Loucy (cell line): ENCODE measurements at regions not wholly inside any gene's neighbourhood (a gene's known extent, or its start where the extent isn't known, plus 50 kb on each side); places are given as distances from the start of the nearest gene placed in this dataset.

Source experiments
- H2AFZ ChIP-seq: fragments of 200-600 bp; sonication (generic); 2 replicates; pipeline ENCODE4 v1.6.0; 2016; ENCODE audit warnings: antibody characterized with exemption, mild to moderate bottlenecking, low read length, moderate library complexity
- H3F3A ChIP-seq: fragments of 200-600 bp; 2 replicates; pipeline ENCODE4 v1.6.0; 2016; ENCODE audit warnings: antibody characterized with exemption, low read depth, mild to moderate bottlenecking
- H3K27me3 ChIP-seq: fragments of 200-600 bp; sonication (generic); 2 replicates; pipeline ENCODE4 v1.6.1; 2014; ENCODE audit warnings: low read length, mild to moderate bottlenecking; ENCODE audit not compliant: insufficient read depth, poor library complexity, severe bottlenecking
- H3K36me3 ChIP-seq: fragments of 200-600 bp; sonication (generic); 2 replicates; pipeline ENCODE4 v1.6.1; 2016; ENCODE audit warnings: low read length; ENCODE audit not compliant: insufficient read depth
- H3K4me1 ChIP-seq: fragments of 200-600 bp; sonication (generic); 2 replicates; pipeline ENCODE4 v1.5.1; 2014; ENCODE audit warnings: low read length, mild to moderate bottlenecking; ENCODE audit not compliant: insufficient read depth, poor library complexity, severe bottlenecking
- H3K4me2 ChIP-seq: fragments of 200-600 bp; sonication (generic); 2 replicates; pipeline ENCODE4 v1.6.0; 2014; ENCODE audit warnings: antibody characterized with exemption, low read length, low read depth, mild to moderate bottlenecking; ENCODE audit not compliant: poor library complexity, severe bottlenecking
- H3K4me3 ChIP-seq: fragments of 200-600 bp; sonication (generic); 2 replicates; pipeline ENCODE4 v1.5.1; 2014; ENCODE audit warnings: low read length, mild to moderate bottlenecking, mixed read lengths; ENCODE audit not compliant: poor library complexity, severe bottlenecking
- H3K79me2 ChIP-seq: fragments of 200-600 bp; sonication (generic); 2 replicates; pipeline ENCODE4 v1.6.1; 2014; ENCODE audit warnings: low read length; ENCODE audit not compliant: insufficient read depth
- H3K9ac ChIP-seq: fragments of 200-600 bp; sonication (generic); 2 replicates; pipeline ENCODE4 v1.6.0; 2014; ENCODE audit warnings: mild to moderate bottlenecking, low read depth, low read length, moderate library complexity; ENCODE audit not compliant: poor library complexity, severe bottlenecking
- H3K9me2 ChIP-seq: fragments of 200-600 bp; sonication (generic); replicated peaks from 2 replicates; pipeline ENCODE4 v1.6.1; 2016; ENCODE audit warnings: low read depth, low read length, mixed read lengths
- H3K9me3 ChIP-seq: fragments of 200-600 bp; sonication (generic); 2 replicates; pipeline ENCODE4 v1.6.1; 2014; ENCODE audit warnings: mild to moderate bottlenecking, antibody characterized with exemption, low read length, low read depth; ENCODE audit not compliant: insufficient read depth
- H4K20me1 ChIP-seq: fragments of 200-600 bp; sonication (generic); 2 replicates; pipeline ENCODE4 v1.6.0; 2014; ENCODE audit warnings: antibody characterized with exemption, low read length, mild to moderate bottlenecking; ENCODE audit not compliant: insufficient read depth, poor library complexity, severe bottlenecking
- EZH2phosphoT487 ChIP-seq: fragments of 200-600 bp; IDR thresholded peaks from 2 replicates; pipeline ENCODE4 v1.6.1; 2018; ENCODE audit warnings: antibody characterized with exemption, mild to moderate bottlenecking, moderate library complexity, borderline replicate concordance
- TF ChIP-seq, protein P1 (sequence below): fragments of 200-600 bp; sonication (generic); conservative IDR thresholded peaks from 2 replicates; pipeline ENCODE4 v1.5.1; 2014; ENCODE audit warnings: mild to moderate bottlenecking, antibody characterized with exemption, low read length

DNA sequence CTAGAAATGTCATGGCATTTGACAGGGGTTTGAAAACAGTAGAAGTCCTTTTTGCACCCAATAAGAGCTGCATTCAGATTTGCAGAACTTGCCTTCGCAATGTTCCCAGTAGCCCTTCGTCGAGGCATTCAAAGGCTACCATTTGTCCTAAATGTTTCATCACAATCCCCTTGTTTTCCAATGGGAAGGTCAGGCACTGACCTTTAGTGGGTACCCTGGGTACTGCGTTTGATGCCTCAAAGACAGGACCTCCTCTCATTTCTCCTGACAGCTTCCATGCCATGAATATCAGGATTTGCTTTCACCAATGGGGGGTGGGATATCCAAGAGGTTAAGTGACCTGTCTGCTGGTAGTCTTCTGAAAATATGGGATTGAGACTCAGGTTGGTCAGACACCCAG lies 1063.1 kb downstream of the BCL11B start:
- TF ChIP-seq EZH2phosphoT487: no peak
- TF ChIP-seq, protein P1, sequence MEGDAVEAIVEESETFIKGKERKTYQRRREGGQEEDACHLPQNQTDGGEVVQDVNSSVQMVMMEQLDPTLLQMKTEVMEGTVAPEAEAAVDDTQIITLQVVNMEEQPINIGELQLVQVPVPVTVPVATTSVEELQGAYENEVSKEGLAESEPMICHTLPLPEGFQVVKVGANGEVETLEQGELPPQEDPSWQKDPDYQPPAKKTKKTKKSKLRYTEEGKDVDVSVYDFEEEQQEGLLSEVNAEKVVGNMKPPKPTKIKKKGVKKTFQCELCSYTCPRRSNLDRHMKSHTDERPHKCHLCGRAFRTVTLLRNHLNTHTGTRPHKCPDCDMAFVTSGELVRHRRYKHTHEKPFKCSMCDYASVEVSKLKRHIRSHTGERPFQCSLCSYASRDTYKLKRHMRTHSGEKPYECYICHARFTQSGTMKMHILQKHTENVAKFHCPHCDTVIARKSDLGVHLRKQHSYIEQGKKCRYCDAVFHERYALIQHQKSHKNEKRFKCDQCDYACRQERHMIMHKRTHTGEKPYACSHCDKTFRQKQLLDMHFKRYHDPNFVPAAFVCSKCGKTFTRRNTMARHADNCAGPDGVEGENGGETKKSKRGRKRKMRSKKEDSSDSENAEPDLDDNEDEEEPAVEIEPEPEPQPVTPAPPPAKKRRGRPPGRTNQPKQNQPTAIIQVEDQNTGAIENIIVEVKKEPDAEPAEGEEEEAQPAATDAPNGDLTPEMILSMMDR: peak; percentile 10; the same call in 1 of the 2 replicates
- Histone ChIP-seq H3K9me3 (no peaks in the 10 kb centered on the region), H2AFZ (no peak overlapping the region), H3K79me2 (no peaks in the 10 kb centered on the region), H3K4me3 (no peak overlapping the region), H3F3A (no peaks in the 10 kb centered on the region), H3K9me2 (no peaks in the 10 kb centered on the region), H3K4me1 (peaks cover 71% of the 10 kb centered on the region), H4K20me1 (no peaks in the 10 kb centered on the region), H3K27me3 (no peaks in the 10 kb centered on the region), H3K9ac (peak overlapping the region; percentile 65), H3K4me2 (peak overlapping the region; percentile 78), H3K36me3 (no peaks in the 10 kb centered on the region)

DNA sequence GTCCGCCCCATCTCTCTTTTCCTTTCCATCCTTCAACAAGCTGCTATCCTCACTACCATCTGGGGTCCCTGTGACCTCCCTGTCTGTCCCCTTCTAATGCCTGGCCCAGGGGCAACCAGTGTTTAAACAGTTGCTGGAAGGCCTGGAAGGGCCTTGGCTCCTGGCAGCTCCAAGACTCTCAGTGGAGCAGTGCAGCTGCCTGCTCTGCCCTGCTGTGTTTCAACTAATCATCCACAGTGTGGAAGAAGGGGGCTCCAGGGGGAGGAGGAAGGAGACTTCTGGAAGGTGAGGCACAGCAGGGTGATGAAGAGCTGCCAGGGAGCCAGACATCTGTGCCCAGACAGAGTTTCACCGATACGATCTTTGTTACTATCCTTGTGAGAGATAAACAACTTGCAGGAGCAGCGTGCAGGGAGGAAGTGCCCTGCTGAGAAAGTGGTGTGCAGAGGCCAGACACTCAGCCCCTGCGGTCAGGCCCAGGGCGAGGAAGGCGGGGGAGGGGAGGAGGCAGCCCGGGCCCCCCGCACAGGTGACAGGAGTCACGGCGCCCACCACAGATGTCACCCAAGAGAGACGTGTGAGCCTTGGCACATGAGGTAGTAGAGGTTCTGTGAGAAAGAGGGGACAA lies 1061.8 kb downstream of the BCL11B start:
- Histone ChIP-seq H3K4me2 (peak overlapping the region; percentile 78), H3K9ac (peak overlapping the region; percentile 65)

DNA sequence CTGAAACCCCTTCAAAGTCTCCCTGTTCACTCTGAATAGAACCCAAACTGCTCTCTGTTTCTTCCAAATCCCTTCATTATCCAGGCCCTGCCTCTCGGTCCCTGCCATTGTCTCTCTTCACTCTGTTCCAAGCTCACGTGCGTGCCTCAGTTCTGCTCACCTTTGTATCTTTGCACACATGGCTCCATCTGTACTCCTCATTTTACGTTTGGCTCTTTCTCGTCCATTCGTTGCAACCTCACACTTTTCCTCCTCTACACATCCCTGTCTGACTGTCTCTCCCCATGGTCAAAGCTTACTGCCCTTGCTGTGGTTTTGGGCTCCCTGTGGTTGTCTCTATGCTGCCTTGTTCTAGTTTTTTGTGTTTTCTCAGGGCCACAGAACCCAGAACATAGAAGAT lies 1054.5 kb downstream of the BCL11B start:
- H3K36me3 ChIP-seq: no peaks in the 10 kb centered on the region
- no peaks in the 10 kb centered on the region for H3K9me3 ChIP-seq
- TF ChIP-seq, protein P1: no peak
- TF ChIP-seq EZH2phosphoT487: no peak
- H3F3A ChIP-seq: no peaks in the 10 kb centered on the region
- peaks cover 16% of the 10 kb centered on the region for H3K4me1 ChIP-seq
- H3K9me2 ChIP-seq: no peaks in the 10 kb centered on the region
- H3K79me2 ChIP-seq: no peaks in the 10 kb centered on the region
- no peaks in the 10 kb centered on the region for H4K20me1 ChIP-seq
- no peak overlapping the region for H2AFZ ChIP-seq
- no peak overlapping the region for H3K9ac ChIP-seq
- H3K4me2 ChIP-seq: no peak overlapping the region
- no peaks in the 10 kb centered on the region for H3K27me3 ChIP-seq
- no peak overlapping the region for H3K4me3 ChIP-seq

More for the DNA sequence above, 1061.8 kb downstream of the BCL11B start:
- TF ChIP-seq, protein P1: no peak
- no peak for TF ChIP-seq EZH2phosphoT487
- H3K79me2 ChIP-seq: no peaks in the 10 kb centered on the region
- no peaks in the 10 kb centered on the region for H3K9me2 ChIP-seq
- peak overlapping the region; percentile 58 for H3K4me3 ChIP-seq
- H4K20me1 ChIP-seq: no peaks in the 10 kb centered on the region
- no peaks in the 10 kb centered on the region for H3F3A ChIP-seq
- peaks cover 72% of the 10 kb centered on the region for H3K4me1 ChIP-seq
- no peak overlapping the region for H2AFZ ChIP-seq
- no peaks in the 10 kb centered on the region for H3K9me3 ChIP-seq
- no peaks in the 10 kb centered on the region for H3K36me3 ChIP-seq
- no peaks in the 10 kb centered on the region for H3K27me3 ChIP-seq
